Cardiac fibroblast (primary cell): ENCODE measurements at regions not wholly inside any gene's neighbourhood (a gene's known extent, or its start where the extent isn't known, plus 50 kb on each side); places are given as distances from the start of the nearest gene placed in this dataset.

ENCODE experiments used
- DNase-seq, 2 donors: peaks; one replicate each; pipeline versions ENCODE4 v3.0.0 to v3.0.0-alpha.2; 2010; ENCODE audit warnings: low read depth in 2 of 2
- H3K4me3 ChIP-seq, 2 donors: replicated peaks in 1 of 2; 1 replicate in 1 of 2; 2 replicates in 1 of 2; pipeline ENCODE4 v1.5.1; 2011; ENCODE audit warnings: low read depth in 2 of 2, low read length in 2 of 2, mild to moderate bottlenecking in 2 of 2, moderate library complexity in 1 of 2
- TF ChIP-seq, protein P1 (sequence below): IDR thresholded peaks from one replicate; pipeline ENCODE4 v1.5.1; 2011; ENCODE audit warnings: low read depth, mild to moderate bottlenecking, low read length, inconsistent platforms

DNA sequence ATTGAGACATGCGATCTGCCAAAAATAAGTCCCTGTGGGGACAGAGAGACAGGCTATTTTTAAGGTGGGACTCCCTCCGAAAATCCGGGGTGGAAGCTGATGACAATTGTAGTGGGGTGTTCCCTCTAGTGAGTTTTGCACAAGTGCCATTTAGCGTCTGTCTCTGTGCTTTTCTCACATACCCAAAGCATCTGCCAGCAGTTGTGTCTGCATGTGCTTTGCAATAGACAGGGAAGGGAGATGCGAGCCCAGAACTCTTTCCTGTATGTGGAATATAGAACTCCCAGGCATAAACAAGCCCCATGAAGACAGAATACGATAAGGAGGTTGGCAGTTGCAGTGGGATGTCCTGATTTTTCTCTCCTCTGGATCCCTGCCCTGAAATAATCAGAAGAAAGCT lies 282.7 kb upstream of the XYLT1 start:
- TF ChIP-seq, protein P1, sequence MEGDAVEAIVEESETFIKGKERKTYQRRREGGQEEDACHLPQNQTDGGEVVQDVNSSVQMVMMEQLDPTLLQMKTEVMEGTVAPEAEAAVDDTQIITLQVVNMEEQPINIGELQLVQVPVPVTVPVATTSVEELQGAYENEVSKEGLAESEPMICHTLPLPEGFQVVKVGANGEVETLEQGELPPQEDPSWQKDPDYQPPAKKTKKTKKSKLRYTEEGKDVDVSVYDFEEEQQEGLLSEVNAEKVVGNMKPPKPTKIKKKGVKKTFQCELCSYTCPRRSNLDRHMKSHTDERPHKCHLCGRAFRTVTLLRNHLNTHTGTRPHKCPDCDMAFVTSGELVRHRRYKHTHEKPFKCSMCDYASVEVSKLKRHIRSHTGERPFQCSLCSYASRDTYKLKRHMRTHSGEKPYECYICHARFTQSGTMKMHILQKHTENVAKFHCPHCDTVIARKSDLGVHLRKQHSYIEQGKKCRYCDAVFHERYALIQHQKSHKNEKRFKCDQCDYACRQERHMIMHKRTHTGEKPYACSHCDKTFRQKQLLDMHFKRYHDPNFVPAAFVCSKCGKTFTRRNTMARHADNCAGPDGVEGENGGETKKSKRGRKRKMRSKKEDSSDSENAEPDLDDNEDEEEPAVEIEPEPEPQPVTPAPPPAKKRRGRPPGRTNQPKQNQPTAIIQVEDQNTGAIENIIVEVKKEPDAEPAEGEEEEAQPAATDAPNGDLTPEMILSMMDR, result no peak
- DNase-seq, result no peak
- no peak overlapping the region for H3K4me3 ChIP-seq

DNA sequence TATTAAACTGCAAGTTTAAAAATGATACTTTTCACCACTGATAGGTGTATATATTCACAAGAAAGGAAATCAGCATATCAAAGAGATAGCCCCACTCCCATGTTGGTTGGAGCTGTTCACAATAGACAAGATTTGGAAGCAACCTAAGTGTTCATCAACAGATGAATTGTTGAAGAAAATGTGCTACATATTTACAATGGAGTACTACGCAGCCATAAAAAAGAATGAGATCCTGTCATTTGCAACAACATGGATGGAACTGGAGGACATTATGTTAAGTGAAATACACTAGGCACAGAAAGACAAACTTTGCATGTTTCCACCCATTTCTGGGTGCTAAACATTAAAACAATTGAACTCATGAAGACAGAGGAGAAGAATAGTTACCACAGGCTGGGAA lies 278.9 kb upstream of the XYLT1 start:
- H3K4me3 ChIP-seq, result no peak overlapping the region
- DNase-seq, result no peak
- TF ChIP-seq, protein P1, result no peak

DNA sequence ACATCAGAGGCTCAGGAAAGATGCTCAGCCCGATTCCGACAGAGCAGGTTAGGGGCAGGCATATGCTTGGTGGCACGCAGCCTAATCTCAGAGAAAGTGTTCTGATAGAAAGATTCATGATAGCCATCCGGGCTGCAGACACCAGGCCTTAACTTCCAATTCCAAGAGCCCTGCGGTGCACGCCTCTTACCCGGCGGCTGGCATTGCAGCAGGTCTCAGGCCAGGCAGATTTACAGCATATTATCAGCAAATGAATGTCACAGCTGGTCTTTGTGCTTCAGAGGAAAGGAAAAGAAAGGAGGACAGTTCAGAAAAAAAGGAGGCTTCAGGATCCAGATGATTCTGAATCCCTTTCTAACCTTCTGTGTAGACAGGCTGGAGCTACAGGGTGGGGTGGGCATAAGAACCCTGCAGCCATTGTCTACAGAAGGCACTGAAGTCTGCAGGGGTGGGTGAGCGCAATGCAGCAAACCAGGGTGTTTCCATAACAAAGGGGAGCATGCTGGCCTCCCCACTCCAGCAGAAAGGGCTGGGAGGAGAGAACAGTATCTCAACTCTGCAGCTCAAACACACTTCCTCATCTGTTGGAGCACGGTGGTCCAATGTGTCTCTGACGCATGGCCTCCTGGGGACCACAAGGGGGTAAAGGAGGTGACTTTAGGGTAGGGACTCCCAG lies 277.4 kb upstream of the XYLT1 start:
- DNase-seq, result no peak
- no peak overlapping the region for H3K4me3 ChIP-seq
- TF ChIP-seq, protein P1, result no peak

GRCh38 chr16:17747081-17747756 lies 276.5 kb upstream of the XYLT1 start:
- no peak overlapping the region for H3K4me3 ChIP-seq
- TF ChIP-seq, protein P1, result no peak
- no peak for DNase-seq

DNA sequence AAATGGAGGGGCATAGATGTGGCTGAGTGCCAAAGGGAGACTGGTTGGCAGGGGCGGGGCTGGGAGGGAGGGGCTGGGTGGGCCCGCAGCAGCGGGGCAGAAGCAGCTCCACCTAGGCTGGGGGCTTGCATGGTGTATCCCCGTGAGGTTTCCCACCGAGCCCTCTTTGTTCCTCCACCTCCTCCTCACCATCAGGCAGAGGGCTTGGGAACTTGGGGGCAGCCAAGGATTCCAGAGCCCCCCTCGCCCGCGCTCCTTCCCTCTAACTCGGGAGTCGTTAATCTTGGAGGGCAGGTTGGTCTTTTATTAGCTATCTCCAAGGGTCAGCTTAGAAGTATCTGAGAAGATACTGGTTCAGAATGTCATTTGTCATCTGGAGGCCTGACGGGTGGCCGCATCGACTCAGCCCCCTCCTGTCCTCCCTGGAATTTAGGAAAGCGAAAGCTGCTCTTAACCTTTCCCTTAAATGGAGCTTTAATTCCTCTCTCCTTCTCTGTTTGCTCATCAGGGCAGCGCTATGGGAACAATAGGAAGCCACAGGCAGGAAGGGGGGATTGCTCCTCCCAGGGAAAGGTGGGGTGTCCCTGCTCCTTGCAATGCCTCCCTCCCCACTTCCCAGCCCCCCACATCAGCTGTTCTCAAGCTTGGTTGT lies 274.3 kb upstream of the XYLT1 start:
- H3K4me3 ChIP-seq, result no peak overlapping the region
- no peak for DNase-seq

GRCh38 chr16:17743578-17743977 lies 272.8 kb upstream of the XYLT1 start:
- no peak for DNase-seq
- H3K4me3 ChIP-seq, result no peak overlapping the region
- TF ChIP-seq, protein P1, result no peak

More for the DNA sequence above, 274.3 kb upstream of the XYLT1 start:
- TF ChIP-seq, protein P1, result no peak
